SK-N-SH treated with all-trans-retinoic acid at 6 μM for 48 hours (cell line): ENCODE measurements at regions not wholly inside any gene's neighbourhood (a gene's known extent, or its start where the extent isn't known, plus 50 kb on each side); places are given as distances from the start of the nearest gene placed in this dataset.

Experiments
- ARNTL ChIP-seq: fragments of 450-650 bp; formaldehyde crosslinking; IDR thresholded peaks from 2 replicates; pipeline ENCODE4 v1.5.0; 2020; ENCODE audit warnings: low read depth, mild to moderate bottlenecking, moderate library complexity, borderline replicate concordance
- CREB5 ChIP-seq: fragments of 250-450 bp; sonication (Bioruptor Pico); IDR thresholded peaks from 2 replicates; pipeline ENCODE4 v1.5.1; 2020; ENCODE audit warnings: low read depth, mild to moderate bottlenecking, moderate library complexity
- GLIS3 ChIP-seq: fragments of 250-450 bp; sonication (Bioruptor Pico); IDR thresholded peaks from 2 replicates; pipeline ENCODE4 v1.5.0; 2020; ENCODE audit warnings: mild to moderate bottlenecking, moderate library complexity
- ISL1 ChIP-seq: fragments of 250-450 bp; sonication (Bioruptor Pico); IDR thresholded peaks from 2 replicates; pipeline ENCODE4 v2.1.2; 2022; ENCODE audit warnings: mild to moderate bottlenecking, moderate library complexity
- OSR1 ChIP-seq: fragments of 250-450 bp; sonication (Bioruptor Pico); IDR thresholded peaks from 2 replicates; pipeline ENCODE4 v1.8.0; 2022; ENCODE audit warnings: moderate library complexity, mild to moderate bottlenecking, inconsistent platforms
- PATZ1 ChIP-seq: fragments of 250-450 bp; sonication (Bioruptor Pico); IDR thresholded peaks from 2 replicates; pipeline ENCODE4 v1.8.0; 2020; ENCODE audit warnings: mild to moderate bottlenecking, moderate library complexity, borderline replicate concordance
- PPARA ChIP-seq: fragments of 250-450 bp; sonication (Bioruptor Pico); IDR thresholded peaks from 2 replicates; pipeline ENCODE4 v1.5.0; 2020; ENCODE audit warnings: mild to moderate bottlenecking, borderline replicate concordance
- RARB ChIP-seq: fragments of 250-450 bp; sonication (Bioruptor Pico); IDR thresholded peaks from 2 replicates; pipeline ENCODE4 v1.8.0; 2021; ENCODE audit warnings: mild to moderate bottlenecking, moderate library complexity
- TOX ChIP-seq: fragments of 250-450 bp; sonication (Bioruptor Pico); IDR thresholded peaks from 2 replicates; pipeline ENCODE4 v1.8.0; 2021; ENCODE audit warnings: mild to moderate bottlenecking, moderate library complexity, borderline replicate concordance
- ZC3H10 ChIP-seq: fragments of 250-450 bp; sonication (Bioruptor Pico); IDR thresholded peaks from 2 replicates; pipeline ENCODE4 v1.5.1; 2021; ENCODE audit warnings: mild to moderate bottlenecking, moderate library complexity
- ZFP3 ChIP-seq: fragments of 250-450 bp; sonication (Bioruptor Pico); IDR thresholded peaks from 2 replicates; pipeline ENCODE4 v1.5.0; 2020; ENCODE audit warnings: mild to moderate bottlenecking, moderate library complexity
- ZFP30 ChIP-seq: fragments of 450-650 bp; formaldehyde crosslinking; IDR thresholded peaks from 2 replicates; pipeline ENCODE4 v1.5.0; 2022; ENCODE audit warnings: mild to moderate bottlenecking, moderate library complexity
- ZNF565 ChIP-seq: fragments of 450-650 bp; formaldehyde crosslinking; conservative IDR thresholded peaks from 2 replicates; pipeline ENCODE4 v1.5.0; 2020; ENCODE audit warnings: low read depth, mild to moderate bottlenecking, moderate library complexity
- ZNF70 ChIP-seq: fragments of 450-650 bp; formaldehyde crosslinking; IDR thresholded peaks from 2 replicates; pipeline ENCODE4 v1.5.0; 2020; ENCODE audit warnings: mild to moderate bottlenecking, moderate library complexity

GRCh38 chr11:119952441-119952840, 185.5 kb downstream of the TRIM29 start:
- TF ChIP-seq ZNF70 (CRISPR knock-in tag): no peak
- TF ChIP-seq RARB (CRISPR knock-in tag): no peak
- no peak for TF ChIP-seq TOX (CRISPR knock-in tag)
- TF ChIP-seq ARNTL: no peak
- TF ChIP-seq OSR1 (CRISPR knock-in tag): no peak
- TF ChIP-seq ZFP30 (CRISPR knock-in tag): no peak
- no peak for TF ChIP-seq PPARA (CRISPR knock-in tag)
- no peak for TF ChIP-seq ISL1 (CRISPR knock-in tag)
- no peak for TF ChIP-seq PATZ1 (CRISPR knock-in tag)
- no peak for TF ChIP-seq CREB5 (CRISPR knock-in tag)
- no peak for TF ChIP-seq GLIS3
- no peak for TF ChIP-seq ZFP3
- TF ChIP-seq ZC3H10 (CRISPR knock-in tag): no peak
- TF ChIP-seq ZNF565: no peak
